ENCODE measurements at regions not wholly inside any gene's neighbourhood (a gene's known extent, or its start where the extent isn't known, plus 50 kb on each side); places are given as distances from the start of the nearest gene placed in this dataset.

GRCh38 chr3:99579965-99580364 is 58.4 kb upstream of the COL8A1 start:
- DNase-seq: no peak
- Histone ChIP-seq H3K4ac (ENCODE audit: low read depth, low read length) (no peak overlapping the region), H3K4me1 (ENCODE audit: insufficient read depth, low read length) (no peaks in the 10 kb centered on the region), H3K79me2 (ENCODE audit: insufficient read depth, low read length) (no peaks in the 10 kb centered on the region), H3K9ac (ENCODE audit: extremely low read depth, insufficient read length, low read length) (no peak overlapping the region), H2AK5ac (ENCODE audit: insufficient read length, low read length) (no peak overlapping the region), H2AFZ (ENCODE audit: low read length) (no peak overlapping the region), H3K23ac (ENCODE audit: insufficient read length, low read depth, low read length) (no peak overlapping the region), H4K5ac (ENCODE audit: insufficient read length, low read depth, low read length) (no peak overlapping the region), H3K79me1 (ENCODE audit: insufficient read depth, low read depth, low read length, poor library complexity, severe bottlenecking) (no peaks in the 10 kb centered on the region), H3K27ac (ENCODE audit: insufficient read length, low read depth, low read length) (no peak overlapping the region), H2BK120ac (ENCODE audit: low read depth, low read length, poor library complexity, severe bottlenecking) (no peak overlapping the region), H2BK12ac (ENCODE audit: insufficient read length, low read depth, low read length) (no peak overlapping the region), H3K4me2 (ENCODE audit: insufficient read depth, insufficient read length, low read length) (no peak overlapping the region), H4K8ac (replicated peaks; ENCODE audit: insufficient read length, low read depth, low read length) (peak overlapping the region; percentile 87), H3K23me2 (ENCODE audit: insufficient read length, low read depth, low read length, poor library complexity, severe bottlenecking) (no peaks in the 10 kb centered on the region), H3K56ac (ENCODE audit: insufficient read length, low read depth, low read length) (no peak overlapping the region), H4K20me1 (ENCODE audit: control insufficient read depth, insufficient read depth, insufficient read length) (no peaks in the 10 kb centered on the region), H3K9me3 (ENCODE audit: control insufficient read depth, low read depth, low read length) (no peaks in the 10 kb centered on the region), H3K14ac (ENCODE audit: insufficient read depth, low read length) (no peak overlapping the region), H2BK15ac (ENCODE audit: low read depth, low read length) (no peak overlapping the region), H3K27me3 (ENCODE audit: insufficient read depth, low read length) (no peaks in the 10 kb centered on the region), H2BK20ac (ENCODE audit: low read depth, low read length, poor library complexity, severe bottlenecking) (no peak overlapping the region), H4K91ac (ENCODE audit: insufficient read length, low read depth, low read length) (no peak overlapping the region), H2BK5ac (ENCODE audit: insufficient read length, low read length) (no peak overlapping the region), H3K18ac (ENCODE audit: insufficient read length, low read depth, low read length) (no peak overlapping the region), H3T11ph (ENCODE audit: low read length) (no peak overlapping the region)
- Mint-ChIP-seq H3K4me3 (no peak overlapping the region), H3K4me1 (no peaks in the 10 kb centered on the region), H3K27me3 (ENCODE audit: low read depth) (no peaks in the 10 kb centered on the region; the same call in 1 of the 2 replicates), H3K27ac (no peak overlapping the region), H3K36me3 (ENCODE audit: insufficient read depth in 1 of 3, low read depth in 3 of 3) (no peaks in the 10 kb centered on the region), H3K9me3 (peaks cover 3 to 4% of the 10 kb centered on the region in 2 experiments; a peak in 2 of 5 replicates)
- no peak for TF ChIP-seq CTCF (conservative IDR thresholded peaks at IDR 0.05)
- no CpG with 5 or more reads among the region's 3 CpGs for WGBS (ENCODE audit: extremely low coverage, insufficient read length, low lambda C conversion rate)
